NCI-H1930 (cell line): ENCODE measurements at regions not wholly inside any gene's neighbourhood (a gene's known extent, or its start where the extent isn't known, plus 50 kb on each side); places are given as distances from the start of the nearest gene placed in this dataset.
"Not testable (repeated sequence)": the region's sequence is repeated elsewhere in the genome, so short reads cannot be mapped to it uniquely, and the experiment has no call there.

Experiments used
- DNase-seq, 2 experiments: peaks; one replicate each; lab custom pipeline; 2025; lab: John Stamatoyannopoulos, UW

DNA sequence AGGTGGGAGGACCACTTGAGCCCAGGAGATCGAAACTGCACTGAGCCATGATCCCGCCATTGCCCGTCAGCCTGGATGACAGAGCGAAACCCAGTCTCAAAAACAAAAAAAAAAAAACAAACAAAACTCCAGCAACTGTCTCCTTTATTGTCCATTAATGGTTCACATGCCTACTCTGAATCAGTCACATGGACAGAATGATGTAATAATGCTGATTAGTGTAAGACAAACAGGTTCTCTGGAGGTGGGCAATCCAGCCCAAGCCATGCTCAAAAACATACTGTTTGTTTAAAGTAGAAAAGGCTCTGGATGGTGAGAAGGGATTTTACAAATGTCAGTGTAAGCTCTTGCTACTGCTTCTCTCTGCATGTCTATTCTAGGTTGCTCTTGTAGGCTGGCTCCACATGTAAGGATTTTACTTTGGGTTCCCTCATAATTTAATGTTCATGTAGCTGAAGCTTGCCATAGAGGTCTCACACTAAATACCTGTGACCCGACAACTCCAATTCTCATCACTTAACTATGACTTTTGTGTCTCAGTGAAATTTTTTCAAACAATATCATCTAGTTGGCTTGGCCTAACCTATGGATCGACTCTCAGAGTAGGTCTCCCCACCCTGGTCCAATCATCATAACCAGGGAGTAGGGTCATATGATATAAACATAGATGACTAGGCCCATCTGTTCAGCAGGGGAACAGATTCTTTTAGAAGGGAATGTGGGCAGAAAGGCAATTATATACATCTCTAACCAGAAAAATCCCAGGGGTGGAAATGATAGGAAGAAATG lies 83.9 kb upstream of the SLC39A10 start:
- DNase-seq: no peak

GRCh38 chr2:195570329-195570728 lies 86.7 kb upstream of the SLC39A10 start:
- no peak for DNase-seq

GRCh38 chr2:195569255-195569654 lies 87.8 kb upstream of the SLC39A10 start:
- DNase-seq: no peak

DNA sequence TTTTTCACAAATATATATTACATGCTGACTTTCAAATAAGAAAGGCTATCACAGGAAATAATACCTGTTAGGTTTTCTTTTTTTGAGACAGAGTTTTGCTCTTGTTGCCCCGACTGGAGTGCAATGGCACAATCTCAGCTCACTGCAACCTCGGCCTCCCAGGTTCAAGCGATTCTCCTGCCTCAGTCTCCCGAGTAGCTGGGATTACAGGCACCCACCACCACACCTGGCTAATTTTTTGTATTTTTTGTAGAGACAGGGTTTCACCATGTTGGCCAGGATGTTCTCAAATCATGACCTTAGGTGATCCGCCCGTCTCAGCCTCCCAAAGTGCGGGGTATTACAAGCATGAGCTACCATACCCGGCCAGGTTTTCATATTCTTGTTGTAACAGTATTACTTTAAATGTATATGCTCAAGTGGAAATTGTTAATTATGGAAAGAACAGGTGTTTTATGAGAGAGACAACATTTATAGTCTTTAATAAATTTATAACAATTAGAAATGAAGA lies 92.3 kb upstream of the SLC39A10 start:
- not testable (repeated sequence) for DNase-seq

DNA sequence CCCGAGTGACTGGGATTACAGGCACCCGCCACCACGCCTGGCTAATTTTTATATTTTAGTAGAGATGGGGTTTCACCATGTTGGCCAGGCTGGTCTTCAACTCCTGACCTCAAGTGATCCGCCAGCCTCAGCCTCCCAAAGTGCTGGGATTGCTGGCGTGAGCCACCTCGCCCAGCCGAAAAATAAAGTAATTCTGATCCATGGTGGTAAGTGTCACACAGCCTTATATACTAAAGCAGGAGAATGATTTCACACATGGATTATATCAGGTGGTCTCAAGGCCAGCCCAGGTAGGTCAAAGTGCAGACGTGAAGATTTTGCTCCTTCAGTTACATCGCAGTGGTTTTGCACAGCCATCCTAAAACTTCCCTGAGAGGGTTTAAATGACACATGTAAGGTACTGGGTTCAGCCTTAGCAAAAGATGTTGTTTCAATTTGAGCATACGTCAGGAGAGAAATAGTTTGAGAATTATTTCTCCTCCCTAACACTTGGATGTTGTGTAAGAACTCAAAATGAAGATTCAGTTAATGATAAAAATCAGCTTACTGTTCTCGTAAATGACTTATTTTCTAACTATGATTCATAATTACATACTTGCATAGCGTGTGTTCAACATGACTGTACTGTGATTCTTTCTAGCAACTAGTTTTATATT lies 93.0 kb upstream of the SLC39A10 start:
- DNase-seq: no peak

DNA sequence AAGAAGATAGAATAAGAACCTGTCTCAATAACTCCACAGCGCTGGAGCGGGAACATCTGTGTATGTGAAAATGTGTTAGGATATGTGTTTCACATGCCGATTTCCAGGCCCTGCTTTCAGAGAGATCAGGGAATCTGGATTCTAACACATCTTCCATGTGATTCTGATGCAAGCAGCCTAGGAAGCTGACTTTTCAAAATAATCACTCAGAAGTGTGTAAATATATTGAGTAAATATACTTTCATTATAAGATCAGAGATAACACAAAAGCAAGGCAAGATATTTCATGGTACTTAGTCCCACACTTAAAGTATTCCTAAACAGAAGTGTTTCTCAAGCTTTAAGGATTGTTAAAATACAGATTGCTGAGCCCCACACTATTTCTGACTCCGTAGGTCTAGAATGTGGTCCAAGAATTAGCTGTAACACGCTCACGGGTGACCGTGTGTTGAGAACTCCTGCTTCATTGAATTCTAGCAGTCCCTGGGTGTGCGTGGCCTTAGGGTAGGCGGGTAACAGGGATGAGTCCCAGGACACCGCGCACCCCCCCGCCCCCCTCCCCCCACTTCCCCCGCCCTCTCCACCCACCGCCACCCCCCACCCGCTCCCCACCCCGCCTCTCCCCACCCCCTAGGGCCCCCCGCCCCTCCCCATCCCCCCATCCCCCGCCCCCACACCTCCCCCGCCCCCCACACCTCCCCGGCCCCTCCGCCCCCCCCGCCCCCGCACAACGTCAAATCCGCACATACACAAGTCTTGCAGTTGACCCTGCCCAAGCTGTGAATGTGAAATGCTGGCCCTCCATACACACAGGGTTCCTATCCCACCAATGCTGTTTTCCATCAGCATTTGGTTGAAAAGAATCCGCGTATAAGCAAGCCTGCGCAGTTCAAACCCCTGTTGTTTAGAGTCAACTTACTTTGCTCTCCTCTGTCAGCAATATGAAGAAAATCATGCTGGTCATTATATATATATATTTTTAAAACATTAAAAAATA lies 94.2 kb upstream of the SLC39A10 start:
- DNase-seq: no peak

- no peak for DNase-seq
Measured at GRCh38 chr2:195561116-195561921, 95.7 kb upstream of the SLC39A10 start.

GRCh38 chr2:195560209-195560895 lies 96.7 kb upstream of the SLC39A10 start:
- DNase-seq: no peak

DNA sequence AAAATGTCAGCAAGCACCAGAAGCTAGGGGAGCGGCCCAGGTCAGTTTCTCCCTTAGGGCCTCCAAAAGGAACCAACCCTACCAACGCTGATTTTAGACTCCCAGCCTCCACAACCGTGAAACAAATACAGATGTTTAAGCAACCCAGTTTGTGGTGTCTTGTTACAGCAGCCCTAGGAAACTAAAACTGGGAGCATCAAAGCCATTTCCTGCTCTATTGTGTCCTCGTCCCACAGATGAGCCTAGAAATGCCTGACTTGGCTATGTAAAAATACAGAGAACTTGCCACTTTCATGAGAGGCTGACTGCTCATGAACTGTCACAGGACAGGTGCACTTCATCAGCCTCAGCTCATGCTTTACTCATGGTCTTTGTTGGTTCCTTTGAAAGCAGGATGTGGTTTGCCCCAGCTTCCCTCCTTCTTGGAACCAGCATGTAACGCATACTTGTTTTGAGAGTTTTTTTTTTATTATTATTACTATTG lies 97.6 kb upstream of the SLC39A10 start:
- DNase-seq: no peak

DNA sequence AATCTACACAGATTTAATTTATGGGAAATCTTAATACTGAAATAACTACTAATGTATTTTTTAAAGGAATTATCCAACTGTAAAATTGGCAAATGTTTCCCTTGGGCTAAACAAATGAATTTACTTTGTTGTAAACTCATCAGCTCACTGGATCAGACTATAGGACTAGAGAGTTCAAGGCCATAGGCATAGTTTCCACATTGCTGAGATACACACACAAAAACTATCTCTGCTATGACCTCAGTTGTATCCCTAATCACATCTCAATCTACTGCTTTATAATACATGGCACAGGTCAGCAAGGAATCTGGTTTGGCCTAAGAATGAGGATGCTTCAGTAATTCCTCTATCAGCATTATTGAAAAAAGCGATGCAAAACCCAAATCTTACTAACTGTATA lies 101.1 kb upstream of the SLC39A10 start:
- DNase-seq: no peak

- no peak for DNase-seq
Measured at GRCh38 chr2:195552581-195552980, 104.4 kb upstream of the SLC39A10 start.

DNA sequence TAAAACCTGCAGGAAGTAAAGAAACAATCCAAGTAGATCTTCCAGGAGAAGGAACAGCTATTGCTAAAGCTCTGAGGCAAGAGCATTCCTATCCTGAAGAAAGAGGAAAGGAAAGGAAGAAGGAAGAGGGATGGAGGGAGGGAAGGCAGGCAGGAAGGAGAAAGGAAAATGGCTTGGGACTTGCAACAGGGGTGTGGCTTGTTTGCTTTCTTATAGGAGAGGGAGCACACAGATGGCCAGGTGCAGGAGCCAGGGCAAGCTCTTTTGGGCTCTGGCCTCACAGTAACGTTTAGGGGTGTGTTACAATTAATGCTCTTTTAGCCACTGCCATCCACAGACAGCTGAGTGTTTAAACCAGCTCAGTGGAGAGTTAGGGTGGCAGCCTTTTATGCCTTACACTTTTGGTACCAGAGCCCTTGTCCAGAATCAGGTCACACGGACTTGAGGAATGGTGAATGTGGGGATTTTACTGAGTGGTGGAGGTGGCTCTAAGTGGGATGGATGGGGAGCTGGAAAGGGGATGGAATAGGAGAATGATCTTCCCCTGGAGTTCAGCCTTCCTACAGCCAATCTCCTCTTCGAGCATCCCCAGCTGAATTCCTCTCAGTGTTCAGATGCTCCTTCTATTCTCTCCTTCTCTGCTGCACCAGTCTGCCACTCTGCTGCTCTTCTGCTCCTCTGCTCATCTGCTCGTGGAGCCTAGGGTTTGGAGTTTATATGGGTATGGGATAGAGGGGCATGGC lies 108.7 kb upstream of the SLC39A10 start:
- DNase-seq: no peak

- not testable (repeated sequence) for DNase-seq
Measured at GRCh38 chr2:195547268-195547840, 109.7 kb upstream of the SLC39A10 start.

GRCh38 chr2:195545811-195546210 lies 111.2 kb upstream of the SLC39A10 start:
- no peak for DNase-seq

GRCh38 chr2:195543902-195544894 lies 112.8 kb upstream of the SLC39A10 start:
- no peak for DNase-seq

GRCh38 chr2:195543063-195543462 lies 114.0 kb upstream of the SLC39A10 start:
- no peak for DNase-seq

GRCh38 chr2:195542067-195542466 lies 115.0 kb upstream of the SLC39A10 start:
- no peak for DNase-seq

DNA sequence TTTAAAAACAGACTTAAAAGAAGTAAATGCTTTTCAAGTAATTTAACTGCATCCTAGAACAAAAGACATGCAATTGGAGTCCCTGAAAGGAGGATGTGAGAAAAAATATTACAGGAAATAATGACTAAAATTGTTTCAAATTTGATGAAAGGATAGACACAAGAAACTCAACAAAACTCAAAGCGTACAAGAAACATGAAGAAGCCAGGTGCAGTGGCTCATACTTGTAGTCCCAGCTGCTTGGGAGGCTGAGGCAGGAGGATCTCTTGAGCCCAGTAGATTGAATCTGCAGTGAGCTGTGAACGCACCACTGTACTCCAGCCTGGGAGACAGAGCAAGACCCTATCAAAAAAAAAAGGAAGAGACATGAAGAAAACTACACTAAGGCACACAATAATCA lies 118.1 kb upstream of the SLC39A10 start:
- no peak for DNase-seq
